Left renal cortex interstitium (tissue), 4 donors: ENCODE measurements at regions not wholly inside any gene's neighbourhood (a gene's known extent, or its start where the extent isn't known, plus 50 kb on each side); places are given as distances from the start of the nearest gene placed in this dataset.

ENCODE experiments used
- DNase-seq, 4 donors: peaks; one replicate each; pipeline ENCODE4 v3.0.0-alpha.2; 2013; ENCODE audit warnings: low read depth in 4 of 4, low spot score in 2 of 4, missing footprints in 1 of 4

DNA sequence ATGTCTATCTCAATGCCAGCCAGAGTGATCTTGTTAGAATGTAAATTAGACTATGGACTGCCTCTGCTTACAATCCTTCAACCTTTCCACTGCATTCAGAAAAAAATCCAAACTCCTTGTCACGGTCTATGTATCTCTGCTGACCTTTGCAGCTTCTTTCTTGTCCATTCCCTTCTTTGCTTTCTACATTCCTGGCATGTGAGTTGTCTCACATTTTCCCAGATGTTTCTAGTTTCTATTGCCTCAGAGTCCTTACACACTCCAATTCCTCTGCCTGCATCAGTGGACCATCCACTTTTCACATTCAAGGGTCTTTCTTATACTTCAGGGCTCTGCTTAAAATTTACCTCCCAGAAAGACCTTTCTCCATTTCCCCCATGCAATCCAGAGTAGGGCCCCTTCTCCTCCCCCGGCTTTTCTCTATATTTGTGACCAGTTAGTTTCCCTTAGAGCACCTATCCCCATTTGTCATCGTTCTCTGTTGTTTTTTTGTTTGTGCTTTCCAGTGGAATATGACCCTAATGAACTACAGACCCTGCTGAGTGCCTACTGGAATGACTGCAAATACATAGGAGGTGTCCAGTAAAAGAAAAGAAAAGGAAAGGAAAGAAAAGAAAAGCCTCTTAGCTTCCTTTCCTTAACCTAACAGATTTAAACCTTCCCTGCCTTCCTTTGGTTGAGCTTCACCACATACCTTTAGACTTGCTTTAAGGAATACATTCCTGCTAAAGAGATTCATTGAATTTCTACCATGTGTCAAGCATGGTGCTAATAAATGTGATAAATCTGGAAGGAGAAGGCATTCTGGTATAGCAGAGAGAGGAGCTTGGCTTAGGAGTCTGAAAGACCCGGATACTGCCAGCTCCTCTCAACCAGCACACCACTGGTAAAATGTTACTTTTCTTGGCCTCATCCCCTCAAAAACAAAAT, 102.0 kb downstream of the DIRAS3 start:
- no peak for DNase-seq

DNA sequence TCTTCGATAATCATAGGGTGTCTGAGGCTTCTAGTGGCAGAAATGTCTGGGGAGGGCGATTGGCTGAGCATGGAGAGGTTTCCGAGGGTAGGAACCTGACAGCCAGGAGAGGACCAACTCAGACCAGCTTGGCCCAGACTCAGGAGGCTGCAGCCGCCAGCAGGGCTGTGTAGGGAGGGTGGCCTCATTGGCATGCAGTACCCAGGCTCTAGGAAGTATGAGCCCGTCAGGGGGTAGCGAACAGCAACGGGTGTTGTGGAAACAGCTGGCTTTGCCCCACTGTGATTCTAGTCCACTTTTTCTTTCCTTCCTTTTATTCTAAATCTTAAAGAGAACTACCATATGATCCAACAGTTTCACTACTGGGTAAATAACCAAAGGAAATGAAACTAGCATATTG, 103.3 kb downstream of the DIRAS3 start:
- DNase-seq, result no peak

DNA sequence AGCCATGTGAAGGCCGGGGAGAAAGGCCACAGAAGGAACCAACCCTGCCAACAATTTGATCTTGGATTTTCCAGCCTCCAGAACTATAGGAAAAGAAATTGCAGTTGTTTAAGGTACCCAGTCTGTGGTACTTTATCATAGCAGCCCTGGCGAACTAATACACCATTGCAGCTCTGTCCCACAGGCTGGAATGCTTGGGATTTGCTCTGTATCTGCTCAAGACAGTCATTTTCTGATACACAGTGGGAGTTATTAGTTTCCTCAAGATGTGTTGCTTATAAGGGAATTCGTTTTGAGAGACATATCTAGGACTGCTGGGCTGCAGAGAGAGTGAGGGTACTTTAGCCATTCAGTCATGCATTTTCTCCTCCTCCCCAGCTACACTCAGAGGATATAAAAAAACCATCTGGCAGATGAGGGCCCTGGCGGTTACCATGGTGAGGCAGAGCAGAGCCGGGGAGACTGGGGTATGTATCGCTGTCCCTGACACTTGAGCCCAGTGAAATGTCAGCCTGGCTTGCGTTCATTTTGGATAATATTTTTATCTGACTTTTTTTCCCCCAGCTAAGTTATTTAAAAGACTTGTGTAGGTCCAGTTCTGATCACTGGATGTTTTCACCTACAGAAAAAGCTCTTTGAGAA, 104.6 kb downstream of the DIRAS3 start:
- DNase-seq, result no peak

DNA sequence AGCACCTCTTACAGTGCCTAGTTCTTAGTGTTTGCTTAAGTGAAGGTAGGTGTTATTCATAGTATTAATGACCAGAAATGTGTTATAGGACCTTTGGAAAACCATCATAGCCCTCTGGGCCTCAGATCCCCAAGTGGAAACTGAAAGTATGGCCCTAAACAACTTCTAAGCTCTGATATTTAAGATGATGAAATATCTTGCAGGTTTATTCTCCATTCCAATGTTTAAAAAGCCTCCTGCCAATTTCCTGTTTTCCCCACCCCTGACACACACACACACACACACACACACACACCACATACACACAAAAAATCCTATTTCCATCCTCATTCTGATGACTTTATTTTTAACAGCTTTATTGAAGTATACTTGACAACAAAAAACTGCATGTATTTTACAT, 108.2 kb downstream of the DIRAS3 start:
- DNase-seq, result no peak

DNA sequence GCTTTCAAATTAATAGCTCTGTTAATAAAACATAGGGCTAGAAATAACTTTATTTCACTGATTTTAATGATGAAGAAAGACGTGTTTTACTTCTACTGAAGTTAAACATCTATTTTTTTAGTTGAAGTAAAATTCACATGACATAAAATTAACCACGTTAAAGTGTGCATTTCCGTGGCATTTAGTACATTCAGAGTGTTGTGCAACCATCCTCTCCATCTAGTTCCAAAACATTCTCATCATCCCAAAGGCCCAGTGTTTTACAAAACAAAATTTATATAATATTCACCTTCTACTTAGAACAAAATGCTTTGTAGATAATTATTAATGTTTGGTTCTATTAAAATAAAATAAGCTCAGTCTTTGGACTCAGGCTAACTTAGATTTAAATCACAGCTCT, 108.5 kb upstream of the GNG12 start:
- DNase-seq, result no peak

DNA sequence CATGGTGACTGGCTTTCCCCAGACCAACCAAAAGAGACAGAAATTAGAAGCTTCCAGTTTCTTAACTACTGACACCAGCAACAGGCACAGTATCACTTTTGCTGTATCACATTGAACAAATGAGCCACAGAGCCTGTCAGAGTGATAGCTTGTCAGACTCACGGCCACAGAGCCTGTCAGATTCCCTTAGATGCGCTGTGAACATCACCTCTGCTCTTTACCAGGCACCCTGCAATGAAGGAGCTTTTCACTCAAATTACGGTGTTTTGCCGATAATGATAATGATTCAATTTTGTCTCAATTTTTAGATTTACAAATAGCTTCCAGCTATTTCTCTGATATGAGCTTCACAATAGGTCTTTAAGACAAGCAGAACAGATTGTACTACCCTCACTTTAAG, 107.9 kb upstream of the GNG12 start:
- DNase-seq, result no peak

DNA sequence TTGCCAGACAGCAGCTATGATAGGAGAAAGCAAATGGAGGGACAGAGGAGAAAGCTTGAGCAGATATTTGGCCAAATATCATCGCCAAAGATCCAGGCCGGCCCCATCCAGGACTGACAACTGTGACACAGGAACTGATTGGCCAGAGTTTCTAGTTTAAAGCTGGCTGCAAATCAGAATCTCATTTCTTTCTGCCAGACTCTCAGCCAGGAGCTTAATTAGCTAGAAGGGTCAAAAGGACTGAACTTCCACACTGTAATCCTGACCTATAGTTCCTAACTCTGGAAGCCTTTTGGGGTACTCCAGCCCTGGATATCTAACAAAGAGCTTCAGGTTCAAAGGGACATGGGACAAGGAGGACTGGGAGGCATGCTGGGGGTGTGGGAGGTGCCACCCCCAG, 106.7 kb upstream of the GNG12 start:
- DNase-seq, result no peak

DNA sequence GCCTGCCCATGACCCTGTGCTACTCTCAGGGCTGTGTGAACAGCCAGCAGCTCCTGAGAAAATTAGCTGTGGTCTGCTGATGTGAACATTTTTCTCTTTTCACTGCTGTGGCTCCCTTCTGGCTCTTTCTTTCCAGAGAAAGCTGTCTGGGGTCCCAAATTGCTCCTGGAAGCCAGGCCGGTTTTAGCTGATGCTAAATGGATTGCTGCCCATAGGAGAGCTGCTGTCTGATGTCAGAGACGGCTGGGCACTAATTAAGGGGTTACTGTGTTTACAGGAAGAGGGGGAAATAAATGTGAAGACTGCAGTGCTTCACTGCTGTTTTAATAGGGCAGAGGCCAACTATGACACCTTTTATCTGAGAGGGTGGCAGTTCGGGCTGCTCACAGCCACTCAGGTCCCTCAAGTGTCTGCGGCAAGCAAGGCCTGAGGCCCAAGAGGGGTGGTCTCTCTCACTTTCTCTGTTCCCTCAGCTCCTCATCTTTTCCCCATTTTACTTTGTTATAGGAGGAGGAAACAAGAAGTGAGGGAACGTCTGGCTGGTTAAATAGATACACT, 106.0 kb upstream of the GNG12 start:
- no peak for DNase-seq

DNA sequence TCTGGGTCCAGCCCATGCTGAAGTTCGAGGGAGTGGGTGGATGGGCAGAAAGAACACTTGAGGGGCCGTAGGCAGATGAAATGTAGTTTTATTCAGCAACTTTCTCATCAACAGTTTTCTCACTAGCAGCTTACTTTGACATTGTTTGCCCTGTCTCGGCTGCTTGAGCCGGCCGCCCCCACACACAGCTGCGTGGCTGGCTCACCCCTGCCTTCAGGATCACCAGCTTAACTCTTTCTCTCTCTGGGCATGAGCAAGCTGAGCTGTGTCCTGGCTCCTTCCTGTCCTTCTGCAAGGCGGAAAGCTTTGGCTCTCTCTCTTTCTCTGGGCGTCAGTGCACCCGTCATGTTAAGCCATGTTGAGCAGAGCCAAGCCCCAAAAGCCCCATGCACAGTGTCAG, 104.4 kb upstream of the GNG12 start:
- DNase-seq, result peak in 1 of 4 donors; percentile 31

DNA sequence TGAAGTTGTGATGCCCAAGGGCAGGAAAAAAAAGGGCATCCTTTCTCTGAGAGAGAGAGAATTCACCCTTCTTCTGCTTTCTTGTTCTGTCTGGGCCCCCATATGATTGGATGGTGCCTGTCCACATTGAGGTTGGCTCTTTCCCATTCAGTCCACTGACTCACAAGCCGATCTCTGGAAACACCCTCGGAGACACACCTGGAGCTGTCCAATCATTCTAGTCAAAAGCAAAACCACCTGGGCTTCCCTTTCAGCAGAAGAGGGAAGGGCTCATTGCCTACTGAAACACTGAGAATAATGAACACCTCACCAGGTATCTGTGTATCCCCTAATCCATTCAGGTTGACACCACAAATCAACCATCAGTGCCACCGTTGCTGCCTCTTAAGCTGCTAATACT, 103.7 kb upstream of the GNG12 start:
- DNase-seq, result no peak

DNA sequence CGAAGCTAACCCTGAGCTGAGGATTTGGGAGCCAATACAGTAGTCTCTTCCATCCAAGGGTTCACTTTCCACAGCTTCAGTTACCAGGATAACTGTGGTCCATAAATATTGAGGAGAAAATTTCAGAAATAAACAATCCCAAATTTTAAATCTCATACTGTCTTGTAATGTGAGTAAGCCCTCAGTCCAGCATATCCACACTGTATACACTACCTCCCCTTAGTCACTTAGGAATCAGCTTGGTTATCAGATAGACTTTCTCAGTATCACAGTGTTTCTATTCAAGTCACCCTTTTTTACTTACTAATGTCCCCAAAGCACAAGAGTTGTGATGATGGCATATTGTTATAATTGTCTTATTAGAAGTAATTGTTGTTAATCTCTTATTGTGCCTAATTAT, 102.3 kb upstream of the GNG12 start:
- DNase-seq, result no peak

DNA sequence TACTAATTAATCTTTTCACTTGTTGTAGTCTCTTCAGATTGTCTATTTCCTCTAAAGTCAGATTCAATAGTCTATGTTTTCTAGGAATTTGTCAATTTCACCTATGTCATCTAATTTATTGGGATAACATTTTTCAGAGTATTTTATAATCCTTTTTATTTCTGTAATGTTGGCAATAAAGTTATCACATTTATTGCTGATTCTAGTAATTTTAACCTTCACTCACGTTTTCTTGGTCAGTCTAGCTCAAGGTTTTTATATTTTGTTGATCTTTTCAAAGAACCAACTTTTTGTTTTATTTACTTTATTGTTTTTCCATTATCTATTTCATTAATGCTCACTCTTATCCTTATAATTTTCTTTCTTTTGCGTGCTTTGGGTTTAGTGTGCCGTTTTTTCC, 97.9 kb upstream of the GNG12 start:
- no peak for DNase-seq

DNA sequence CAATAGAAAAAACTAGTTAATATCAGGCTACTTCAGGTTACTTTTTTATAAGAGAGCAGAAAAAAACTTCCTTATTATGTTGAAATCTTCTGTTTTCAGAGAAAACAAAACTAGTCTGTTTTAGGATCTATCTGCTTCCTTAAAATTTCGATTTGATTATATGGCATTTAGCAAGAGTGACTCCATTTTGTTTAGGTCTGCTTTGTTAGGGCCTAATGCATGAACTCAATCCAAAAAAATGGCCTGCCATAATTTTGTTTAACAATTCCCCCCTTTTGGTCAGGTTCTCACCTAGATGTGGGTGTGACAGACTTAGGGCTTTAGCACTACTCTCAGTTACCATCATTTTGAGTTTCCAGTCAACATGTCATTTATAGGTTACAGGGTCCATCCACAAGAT, 89.8 kb upstream of the GNG12 start:
- DNase-seq, result no peak

DNA sequence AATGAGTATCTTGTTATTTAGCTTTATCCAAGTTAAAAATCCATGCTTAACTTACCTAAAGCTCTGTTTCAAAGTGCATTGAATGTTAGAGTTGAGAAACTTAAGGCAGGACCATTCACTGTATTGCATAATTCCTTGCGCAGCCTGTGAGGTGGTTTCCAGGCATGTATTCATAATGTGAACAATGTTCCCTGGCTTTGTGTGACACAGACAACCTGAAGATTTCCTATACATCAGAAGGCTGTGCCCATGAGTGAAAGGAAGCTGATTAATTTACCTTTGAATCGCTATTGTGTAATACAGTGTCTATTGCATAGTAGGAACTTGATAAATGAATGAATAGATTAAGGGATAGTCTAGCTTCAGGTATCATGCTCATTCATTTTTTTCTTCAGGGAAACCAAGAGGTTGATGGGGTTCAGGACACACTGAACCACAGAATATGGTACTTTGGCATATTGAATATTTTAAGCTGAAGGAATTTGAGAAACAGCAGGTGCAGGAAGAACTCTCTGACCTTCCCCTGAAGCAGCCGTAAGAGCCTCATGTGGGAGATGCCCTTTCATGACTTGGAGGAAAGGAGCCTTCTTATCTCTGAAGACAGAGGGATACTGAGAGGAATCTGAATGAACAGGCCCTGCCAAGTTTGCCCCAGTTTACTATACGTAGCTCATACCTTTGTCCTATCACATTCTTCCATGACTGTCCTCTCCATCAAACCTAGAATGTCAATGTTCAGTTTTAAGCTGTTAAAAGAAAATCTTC, 88.6 kb upstream of the GNG12 start:
- DNase-seq, result no peak

DNA sequence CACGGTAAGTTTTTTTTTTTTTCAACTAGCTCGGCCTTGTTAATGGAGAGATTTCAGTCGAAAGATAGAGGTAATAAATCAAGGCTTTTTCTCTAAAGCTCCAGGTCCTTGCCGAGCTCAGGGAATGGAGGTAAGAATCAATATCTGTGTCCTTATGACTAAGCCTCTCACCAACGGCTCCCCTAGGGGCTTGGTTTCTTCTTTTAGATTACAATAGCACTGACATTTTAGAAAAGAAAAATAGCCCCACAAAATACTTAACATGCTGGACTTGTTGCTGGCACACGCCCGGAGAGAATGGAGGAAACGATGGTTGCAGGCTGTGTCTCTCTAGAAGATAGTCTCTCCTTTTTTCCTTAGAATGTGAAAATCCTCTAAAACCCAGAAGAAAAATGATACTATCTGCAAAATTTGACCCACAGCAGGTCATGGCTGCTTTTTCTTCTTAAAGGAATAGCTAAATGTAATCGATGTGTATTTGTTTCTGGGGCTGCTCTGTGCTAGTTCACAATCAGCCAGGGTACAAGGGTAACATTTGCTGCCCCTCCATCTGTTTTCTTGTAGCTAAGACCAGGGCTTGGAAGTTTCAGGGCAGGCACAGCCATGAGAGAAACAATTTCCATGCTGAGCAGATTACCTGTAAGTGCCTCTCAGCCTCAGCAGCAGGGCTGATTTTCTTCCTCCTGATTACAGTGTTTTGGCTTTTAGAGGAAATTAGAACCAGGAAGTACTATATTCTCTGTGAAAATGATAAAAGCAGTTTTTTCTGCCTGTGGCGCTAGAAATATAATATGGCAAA, 86.2 kb upstream of the GNG12 start:
- DNase-seq, result no peak

DNA sequence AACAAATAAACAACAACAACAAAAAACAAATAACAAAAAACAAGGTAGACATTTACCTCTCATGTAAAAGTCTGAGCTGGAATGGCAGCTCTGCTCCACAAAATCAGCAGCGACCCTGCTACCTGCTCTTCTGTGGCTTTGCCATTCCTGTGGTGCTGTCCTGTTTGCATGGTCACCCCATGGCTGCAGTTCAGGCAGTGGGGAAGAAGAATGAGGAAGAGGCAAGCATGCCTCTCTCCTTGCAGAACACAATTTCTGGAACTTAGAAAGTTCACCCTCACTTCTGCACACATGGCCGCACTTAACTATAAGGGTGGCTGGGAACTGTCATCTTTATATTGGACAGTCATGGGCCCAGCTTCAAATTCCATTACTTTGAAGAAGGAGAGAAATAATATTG, 84.8 kb upstream of the GNG12 start:
- DNase-seq, result no peak

DNA sequence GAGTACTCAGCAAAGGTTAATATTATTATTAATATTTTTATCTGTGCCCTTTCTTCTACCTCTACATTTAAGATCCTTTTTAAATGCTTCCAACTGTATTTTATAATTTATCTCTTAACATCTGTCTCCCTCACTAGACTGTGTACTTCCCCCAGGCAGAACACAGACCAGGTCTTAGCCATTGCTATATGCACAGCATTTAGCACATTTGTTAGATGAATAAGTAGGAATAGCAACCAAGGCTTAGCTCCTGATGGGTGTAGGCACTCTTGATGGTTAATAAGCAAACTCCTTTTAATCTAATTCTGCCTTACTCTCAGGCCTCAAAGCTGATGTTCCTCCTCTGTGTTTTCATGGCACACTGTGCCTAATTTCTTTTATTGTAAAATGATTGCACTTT, 83.7 kb upstream of the GNG12 start:
- no peak for DNase-seq

DNA sequence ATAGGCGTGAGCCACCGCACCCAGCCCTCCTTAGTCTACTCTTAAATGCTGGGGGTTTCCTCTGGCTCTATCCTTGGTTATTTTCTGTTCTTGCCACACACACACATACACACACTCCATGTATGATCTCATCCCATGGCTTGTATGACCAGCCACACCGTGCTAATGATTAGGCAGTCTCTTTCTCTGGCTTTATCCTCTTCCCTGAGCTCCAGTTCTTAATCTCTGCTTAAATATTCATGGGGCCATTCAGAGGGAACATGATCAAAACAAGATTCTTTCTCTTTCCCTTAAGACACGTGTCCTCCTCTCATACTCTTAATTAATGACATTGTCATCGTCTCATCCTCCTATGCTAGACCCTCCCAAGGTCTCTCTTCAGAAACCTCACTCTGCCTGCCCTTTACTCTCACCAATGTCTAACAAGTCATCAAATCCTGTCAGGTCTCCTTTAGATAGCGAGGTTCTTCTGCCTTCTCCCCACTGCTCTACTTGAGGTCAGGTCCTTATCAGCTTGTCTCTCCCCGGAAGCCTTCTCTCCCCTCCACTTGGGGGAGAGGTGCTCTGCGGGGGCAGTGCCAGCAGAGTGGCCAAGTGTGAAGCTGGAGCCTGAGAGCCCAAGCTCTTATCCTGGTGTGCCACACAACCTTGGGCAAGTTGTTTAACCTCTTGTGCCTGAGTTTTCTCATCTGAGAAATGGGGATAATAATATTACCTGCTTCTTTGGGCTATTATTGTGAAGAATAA, 83.0 kb upstream of the GNG12 start:
- no peak for DNase-seq

DNA sequence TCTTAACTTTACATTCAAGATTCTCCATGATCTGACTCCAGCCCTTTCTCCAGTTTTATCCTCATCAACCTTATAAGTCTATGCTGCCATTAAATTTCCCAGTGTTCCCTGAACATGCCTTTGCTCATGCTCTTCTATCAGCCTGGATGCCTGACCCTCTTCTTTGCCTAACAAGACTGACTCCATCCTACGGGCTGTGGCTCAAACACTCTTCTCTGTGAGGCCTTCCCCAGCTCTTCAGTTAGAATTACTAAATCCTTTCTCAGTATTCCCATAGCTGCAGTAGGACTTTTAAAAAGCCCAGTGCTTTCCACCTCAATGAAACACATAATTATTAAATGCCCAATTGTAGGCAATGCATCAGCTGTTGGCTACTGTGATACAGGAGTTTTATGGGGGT, 76.5 kb upstream of the GNG12 start:
- DNase-seq, result no peak
